ENCODE measurements at regions not wholly inside any gene's neighbourhood (a gene's known extent, or its start where the extent isn't known, plus 50 kb on each side); places are given as distances from the start of the nearest gene placed in this dataset.

GRCh38 chr14:98576463-98576862 is 695.5 kb downstream of the BCL11B start:
- TF ChIP-seq ZMYM4 (CRISPR knock-in tag; IDR thresholded peaks at IDR 0.05), result no peak
- TF ChIP-seq DDIT3 (CRISPR knock-in tag; IDR thresholded peaks at IDR 0.05), result no peak
- no peak for TF ChIP-seq PBX3 (CRISPR knock-in tag; IDR thresholded peaks at IDR 0.05; ENCODE audit: borderline replicate concordance)
- TF ChIP-seq AFF4 (CRISPR knock-in tag; IDR thresholded peaks at IDR 0.05), result no peak
- TF ChIP-seq CTCF (CRISPR knock-in tag; IDR thresholded peaks at IDR 0.05), result no peak
- TF ChIP-seq E2F5 (CRISPR knock-in tag; conservative IDR thresholded peaks at IDR 0.05), result no peak

Measured in HepG2 (cell line).